HepG2 (cell line): ENCODE measurements at regions not wholly inside any gene's neighbourhood (a gene's known extent, or its start where the extent isn't known, plus 50 kb on each side); places are given as distances from the start of the nearest gene placed in this dataset.

Experiments used
- ATAC-seq: fragments of 200-7000 bp; cut with Tn5 transposase; 3 replicates; pipeline ENCODE4 v1.9.1; 2020; ENCODE audit warnings: mild to moderate bottlenecking, moderate library complexity
- BruUV-seq: library from RNA; stranded (reverse); fragments of 400-500 nt; replicated peaks from 2 replicates; lab custom pipeline; 2021; lab: Mats Ljungman, UMichigan
- CTCF ChIA-PET: fragments of 300-600 bp; formaldehyde crosslinking; extraction: SDS; loops from one replicate; lab custom pipeline; 2021; ENCODE audit warnings: low total read pairs, inconsistent platforms, low intra/inter-chr PET ratio; lab: Yijun Ruan, JAX
- POLR2A ChIA-PET: fragments of 350-600 bp; sonication (Branson Sonifier 250); formaldehyde crosslinking; loops from one replicate; lab custom pipeline; 2020; ENCODE audit warnings: antibody characterized with exemption, inconsistent platforms; lab: Yijun Ruan, JAX
- DNase-seq: peaks from one replicate; pipeline ENCODE4 v3.0.0-alpha.2; 2015; ENCODE audit warnings: low spot score
- FAIRE-seq: peaks from 3 replicates; lab custom pipeline; 2011; peaks lifted over from hg19 to GRCh38; lab: Jason Lieb, UNC
- H2AFZ ChIP-seq: one replicate; pipeline ENCODE4 v1.6.1; 2011; ENCODE audit warnings: low read length, inconsistent platforms
- H3K27ac ChIP-seq: fragments of 300-600 bp; 3 replicates; pipeline ENCODE4 v1.8.0; 2011; ENCODE audit warnings: mixed run types, mild to moderate bottlenecking, mixed read lengths, low read length, inconsistent platforms; ENCODE audit not compliant: insufficient read depth; ENCODE audit errors: extremely low read length
- H3K27me3 ChIP-seq, 2 experiments: fragments of 200-600 bp in 1 of 2; 2 replicates in 1 of 2; 3 replicates in 1 of 2; pipeline versions ENCODE4 v1.6.0 to v1.8.0; 2011; ENCODE audit warnings: low read length in 2 of 2, mild to moderate bottlenecking in 2 of 2, moderate library complexity in 2 of 2, inconsistent platforms in 1 of 2; ENCODE audit not compliant: insufficient read depth in 2 of 2, control insufficient read depth in 1 of 2
- H3K36me3 ChIP-seq, 2 experiments: fragments of 200-600 bp in 1 of 2; replicated peaks in 1 of 2; 2 replicates in 1 of 2; 3 replicates in 1 of 2; pipeline versions ENCODE4 v1.5.1 to v1.8.0; 2011; ENCODE audit warnings: low read length in 2 of 2, inconsistent platforms in 1 of 2; ENCODE audit not compliant: insufficient read depth in 2 of 2, control insufficient read depth in 1 of 2
- H3K4me1 ChIP-seq: 2 replicates; pipeline ENCODE4 v1.5.1; 2012; ENCODE audit warnings: low read length, inconsistent platforms; ENCODE audit not compliant: insufficient read depth
- H3K4me2 ChIP-seq: 2 replicates; pipeline ENCODE4 v1.6.0; 2011; ENCODE audit warnings: low read depth, low read length, inconsistent platforms
- H3K4me3 ChIP-seq, 3 experiments: fragments of 200-600 bp in 1 of 3; sonication (generic), shearing (Covaris generic) in 1 of 3; replicated peaks in 1 of 3; 2 replicates each; pipeline ENCODE4 v1.5.1; 2011 to 2016; ENCODE audit warnings: low read length in 3 of 3, inconsistent platforms in 2 of 3, low read depth in 2 of 3, mild to moderate bottlenecking in 2 of 3, control low read depth in 1 of 3, mixed read lengths in 1 of 3; ENCODE audit not compliant: insufficient read depth in 1 of 3
- H3K79me2 ChIP-seq: one replicate; pipeline ENCODE4 v1.6.1; 2011; ENCODE audit warnings: low read length, inconsistent platforms; ENCODE audit not compliant: insufficient read depth
- H3K9ac ChIP-seq: 2 replicates; pipeline ENCODE4 v1.6.0; 2011; ENCODE audit warnings: mild to moderate bottlenecking, low read depth, low read length, inconsistent platforms; ENCODE audit not compliant: insufficient read depth
- H3K9me3 ChIP-seq: 2 replicates; pipeline ENCODE4 v1.5.1; 2012; ENCODE audit warnings: mild to moderate bottlenecking, low read length
- H4K20me1 ChIP-seq: 2 replicates; pipeline ENCODE4 v1.6.0; 2011; ENCODE audit warnings: inconsistent platforms, mild to moderate bottlenecking, low read length, moderate library complexity; ENCODE audit not compliant: insufficient read depth
- CTCF ChIP-seq: sonication (generic); formaldehyde crosslinking; IDR thresholded peaks from 2 replicates; pipeline ENCODE4 v1.5.0; 2020; ENCODE audit warnings: mild to moderate bottlenecking, missing genetic modification reagents, moderate library complexity
- GATAD2A ChIP-seq: IDR thresholded peaks from 2 replicates; pipeline ENCODE4 v1.6.1; 2016
- HDAC6 ChIP-seq: fragments of 200-600 bp; sonication (generic); IDR thresholded peaks from 2 replicates; pipeline ENCODE4 v1.7.0; 2017; ENCODE audit warnings: mild to moderate bottlenecking, antibody characterized with exemption, low read length, low read depth
- KLF13 ChIP-seq: sonication (generic); formaldehyde crosslinking; IDR thresholded peaks from 2 replicates; pipeline ENCODE4 v1.4.0; 2020; ENCODE audit warnings: mild to moderate bottlenecking, missing genetic modification reagents
- MED1 ChIP-seq: sonication (generic); formaldehyde crosslinking; IDR thresholded peaks from 2 replicates; pipeline ENCODE4 v1.4.0; 2020; ENCODE audit warnings: missing genetic modification reagents
- MLX ChIP-seq: IDR thresholded peaks from 2 replicates; pipeline ENCODE4 v1.6.1; 2016
- MTF1 ChIP-seq: sonication (generic); formaldehyde crosslinking; IDR thresholded peaks from 2 replicates; pipeline ENCODE4 v1.5.0; 2020; ENCODE audit warnings: missing genetic modification reagents
- NFKB2 ChIP-seq: sonication (generic); formaldehyde crosslinking; IDR thresholded peaks from 2 replicates; pipeline ENCODE4 v1.4.0; 2020; ENCODE audit warnings: missing genetic modification reagents, borderline replicate concordance
- PCBP2 ChIP-seq: fragments of 200-400 bp; formaldehyde crosslinking; optimal IDR thresholded peaks from 2 replicates; pipeline ENCODE3; 2018; ENCODE audit warnings: low read length, low read depth; ENCODE audit not compliant: poor library complexity, severe bottlenecking
- POGK ChIP-seq: sonication (generic); formaldehyde crosslinking; conservative IDR thresholded peaks from 2 replicates; pipeline ENCODE4 v1.8.0; 2022; ENCODE audit warnings: mild to moderate bottlenecking, moderate library complexity, missing genetic modification reagents
- POLR2AphosphoS2 ChIP-seq: IDR thresholded peaks from 2 replicates; pipeline ENCODE4 v1.6.1; 2011; ENCODE audit warnings: low read depth, low read length, improper control_type of control experiment
- SNAI1 ChIP-seq: sonication (generic); formaldehyde crosslinking; IDR thresholded peaks from 2 replicates; pipeline ENCODE4 v1.5.0; 2020; ENCODE audit warnings: mild to moderate bottlenecking, missing genetic modification reagents, borderline replicate concordance
- SP140L ChIP-seq: sonication (generic); formaldehyde crosslinking; IDR thresholded peaks from 2 replicates; pipeline ENCODE4 v1.4.0; 2020; ENCODE audit warnings: missing genetic modification reagents, borderline replicate concordance
- ZBTB20 ChIP-seq: sonication (generic); formaldehyde crosslinking; IDR thresholded peaks from 2 replicates; pipeline ENCODE4 v1.8.1; 2023; ENCODE audit warnings: missing genetic modification reagents, low read depth, mild to moderate bottlenecking, borderline replicate concordance
- ZGPAT ChIP-seq: IDR thresholded peaks from 2 replicates; pipeline ENCODE4 v1.6.1; 2016; ENCODE audit warnings: mild to moderate bottlenecking
- ZNF12 ChIP-seq: sonication (generic); formaldehyde crosslinking; IDR thresholded peaks from 2 replicates; pipeline ENCODE4 v1.5.0; 2020; ENCODE audit warnings: missing genetic modification reagents
- ZNF615 ChIP-seq: sonication (generic); formaldehyde crosslinking; IDR thresholded peaks from 2 replicates; pipeline ENCODE4 v1.5.0; 2020; ENCODE audit warnings: mild to moderate bottlenecking, missing genetic modification reagents, borderline replicate concordance
- ZNF709 ChIP-seq: sonication (generic); formaldehyde crosslinking; IDR thresholded peaks from 2 replicates; pipeline ENCODE4 v1.5.0; 2020; ENCODE audit warnings: mild to moderate bottlenecking, missing genetic modification reagents
- ZNF792 ChIP-seq: IDR thresholded peaks from 2 replicates; pipeline ENCODE4 v1.6.1; 2016
- WGBS: methylation state at CpG from one replicate; pipeline ENCODE4 v1.1.6; 2017; ENCODE audit warnings: low lambda C conversion rate; 5-methylcytosine and 5-hydroxymethylcytosine counted together
- in situ Hi-C: cut with HindIII; loops from 2 replicates; pipeline ENCODE4 v1.10.0; 2017; ENCODE audit warnings: low pct_unique_long_range_greater_than_20kb; ENCODE audit not compliant: extremely low pct_ligation_motif_present
- intact Hi-C: fragments of 100-400 bp; cut with micrococcal nuclease; formaldehyde crosslinking; loops from one replicate; pipeline ENCODE4 v1.10.0; 2022; ENCODE audit not compliant: unreplicated experiment

- TF ChIP-seq PCBP2 (no peak), GATAD2A (CRISPR knock-in tag) (no peak), POLR2AphosphoS2 (no peak), ZNF615 (CRISPR knock-in tag) (no peak)
- TF ChIP-seq, all 625 proteins: peak for 0
Observed at GRCh38 chr6:44527181-44527580, 139.7 kb downstream of the CDC5L start (continued).

GRCh38 chr6:44527583-44528369 lies 140.3 kb downstream of the CDC5L start:
- Histone ChIP-seq H2AFZ (no peak overlapping the region), H3K9ac (no peak overlapping the region), H4K20me1 (no peaks in the 10 kb centered on the region), H3K79me2 (no peaks in the 10 kb centered on the region), H3K4me1 (no peaks in the 10 kb centered on the region), H3K4me3 (no peak overlapping the region), H3K27me3 (peaks cover 4 to 60% of the 10 kb centered on the region in 2 experiments), H3K27ac (no peak overlapping the region), H3K9me3 (no peaks in the 10 kb centered on the region), H3K4me2 (no peak overlapping the region), H3K36me3 (no peaks in the 10 kb centered on the region)
- ChIA-PET POLR2A (no interaction called here), CTCF (no interaction called here)
- ATAC-seq (no peak), FAIRE-seq (no peak), DNase-seq (no peak)
- 18% methylated on average over 11 of the region's 14 CpGs for WGBS
- no TSS peak for BruUV-seq
- in situ Hi-C loops (no loop called here), intact Hi-C loops (no loop called here)
- no peak for TF ChIP-seq ZBTB20
- no peak for TF ChIP-seq POGK (CRISPR knock-in tag)
- TF ChIP-seq ZNF792 (CRISPR knock-in tag): no peak
- TF ChIP-seq HDAC6: no peak
- TF ChIP-seq ZNF709 (CRISPR knock-in tag): no peak
- no peak for TF ChIP-seq MTF1
- no peak for TF ChIP-seq ZGPAT (CRISPR knock-in tag)
- TF ChIP-seq MLX (CRISPR knock-in tag): no peak
- TF ChIP-seq SP140L (CRISPR knock-in tag): no peak
- no peak for TF ChIP-seq ZNF12 (CRISPR knock-in tag)
- no peak for TF ChIP-seq CTCF (CRISPR knock-in tag)
- TF ChIP-seq KLF13 (CRISPR knock-in tag): no peak
- no peak for TF ChIP-seq MED1 (CRISPR knock-in tag)
- TF ChIP-seq SNAI1 (CRISPR knock-in tag): no peak
- TF ChIP-seq NFKB2: no peak
